ENCODE measurements at regions not wholly inside any gene's neighbourhood (a gene's known extent, or its start where the extent isn't known, plus 50 kb on each side); places are given as distances from the start of the nearest gene placed in this dataset.

DNA sequence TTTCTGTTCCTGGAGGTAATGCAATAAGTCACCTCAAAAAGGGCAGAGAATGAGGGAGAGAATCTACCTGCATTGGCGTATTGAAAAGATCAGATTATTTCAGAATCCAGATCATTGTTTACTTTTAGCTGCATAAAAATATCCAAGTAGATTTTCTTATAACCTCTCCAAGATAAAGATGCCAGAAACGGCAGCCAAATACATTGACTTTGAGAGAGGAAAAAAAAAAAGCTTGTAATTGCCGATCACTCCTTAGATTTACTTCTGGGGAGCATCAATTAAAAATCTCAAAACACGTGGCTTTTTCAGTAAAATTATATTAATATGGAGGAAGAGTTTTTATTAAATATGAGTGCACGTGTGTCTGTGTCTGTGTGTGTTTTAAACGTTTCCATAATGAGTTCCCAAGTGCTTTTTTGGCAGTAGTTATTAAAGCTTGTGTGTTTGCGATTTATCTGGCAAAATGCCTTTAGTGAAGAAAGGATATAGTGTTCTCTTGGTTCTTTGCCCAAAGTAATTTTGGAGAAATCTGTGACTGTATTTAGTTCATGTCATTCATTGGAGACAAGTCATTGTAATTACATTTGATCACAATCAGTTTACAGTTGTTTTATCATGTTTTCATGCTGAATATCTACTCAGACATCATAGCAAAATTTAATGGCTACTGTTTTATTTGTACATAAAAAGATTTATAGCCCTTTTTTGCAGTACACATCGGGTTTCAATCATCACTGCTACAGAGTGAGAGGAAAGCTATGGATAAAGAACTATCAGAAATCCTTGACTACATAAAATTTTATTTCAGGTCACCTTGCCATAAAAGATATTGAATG is 176.1 kb downstream of the TM9SF2 start:
- TF ChIP-seq, protein P1, sequence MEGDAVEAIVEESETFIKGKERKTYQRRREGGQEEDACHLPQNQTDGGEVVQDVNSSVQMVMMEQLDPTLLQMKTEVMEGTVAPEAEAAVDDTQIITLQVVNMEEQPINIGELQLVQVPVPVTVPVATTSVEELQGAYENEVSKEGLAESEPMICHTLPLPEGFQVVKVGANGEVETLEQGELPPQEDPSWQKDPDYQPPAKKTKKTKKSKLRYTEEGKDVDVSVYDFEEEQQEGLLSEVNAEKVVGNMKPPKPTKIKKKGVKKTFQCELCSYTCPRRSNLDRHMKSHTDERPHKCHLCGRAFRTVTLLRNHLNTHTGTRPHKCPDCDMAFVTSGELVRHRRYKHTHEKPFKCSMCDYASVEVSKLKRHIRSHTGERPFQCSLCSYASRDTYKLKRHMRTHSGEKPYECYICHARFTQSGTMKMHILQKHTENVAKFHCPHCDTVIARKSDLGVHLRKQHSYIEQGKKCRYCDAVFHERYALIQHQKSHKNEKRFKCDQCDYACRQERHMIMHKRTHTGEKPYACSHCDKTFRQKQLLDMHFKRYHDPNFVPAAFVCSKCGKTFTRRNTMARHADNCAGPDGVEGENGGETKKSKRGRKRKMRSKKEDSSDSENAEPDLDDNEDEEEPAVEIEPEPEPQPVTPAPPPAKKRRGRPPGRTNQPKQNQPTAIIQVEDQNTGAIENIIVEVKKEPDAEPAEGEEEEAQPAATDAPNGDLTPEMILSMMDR (IDR thresholded peaks at IDR 0.05), result no peak
- no peak for TF ChIP-seq POLR2A (IDR thresholded peaks at IDR 0.05)

Measured in Peyer's patch (tissue), 4 donors.